WTC11 (cell line): ENCODE measurements at regions not wholly inside any gene's neighbourhood (a gene's known extent, or its start where the extent isn't known, plus 50 kb on each side); places are given as distances from the start of the nearest gene placed in this dataset.

ENCODE experiments used
- ATAC-seq: fragments of 200-7000 bp; cut with Tn5 transposase; 2 replicates; pipeline ENCODE4 v1.10.0; 2021; ENCODE audit warnings: mild to moderate bottlenecking, moderate library complexity
- CTCF ChIA-PET: fragments of 300-600 bp; sonication (Branson Sonifier 250); formaldehyde crosslinking; loops from one replicate; lab custom pipeline; 2021; ENCODE audit warnings: antibody characterized with exemption; lab: Charles Lee
- POLR2A ChIA-PET: fragments of 350-600 bp; sonication (Branson Sonifier 250); formaldehyde crosslinking; loops from one replicate; lab custom pipeline; 2021; ENCODE audit warnings: antibody characterized with exemption; lab: Charles Lee
- DNase-seq: peaks from one replicate; pipeline ENCODE4 v3.0.0; 2021; ENCODE audit warnings: low spot score
- H3K27ac Mint-ChIP-seq: 2 replicates; pipeline ENCODE4 v1.8.0; 2021; ENCODE audit warnings: mixed read lengths
- H3K27me3 Mint-ChIP-seq: 2 replicates; pipeline ENCODE4 v1.8.0; 2021; ENCODE audit warnings: low read depth, mild to moderate bottlenecking, moderate library complexity, mixed read lengths
- H3K36me3 Mint-ChIP-seq: 2 replicates; pipeline ENCODE4 v1.8.0; 2021; ENCODE audit warnings: mixed read lengths
- H3K4me1 Mint-ChIP-seq: 2 replicates; pipeline ENCODE4 v1.8.0; 2022; ENCODE audit warnings: mixed read lengths
- H3K4me3 Mint-ChIP-seq: 2 replicates; pipeline ENCODE4 v1.8.0; 2021; ENCODE audit warnings: mild to moderate bottlenecking, moderate library complexity, mixed read lengths
- H3K9me3 Mint-ChIP-seq: 2 replicates; pipeline ENCODE4 v1.8.0; 2021; ENCODE audit warnings: mixed read lengths
- AR ChIP-seq: fragments of 250-450 bp; sonication (Bioruptor Pico); IDR thresholded peaks from 2 replicates; pipeline ENCODE4 v1.9.0; 2021; ENCODE audit warnings: mild to moderate bottlenecking
- CREB1 ChIP-seq: sonication (generic); formaldehyde crosslinking; IDR thresholded peaks from 2 replicates; pipeline ENCODE4 v1.8.0; 2023; ENCODE audit warnings: mild to moderate bottlenecking, missing genetic modification reagents
- E2F5 ChIP-seq: sonication (generic); formaldehyde crosslinking; IDR thresholded peaks from 2 replicates; pipeline ENCODE4 v1.8.1; 2022; ENCODE audit warnings: mild to moderate bottlenecking, moderate library complexity, missing genetic modification reagents
- ELF4 ChIP-seq: sonication (generic); formaldehyde crosslinking; IDR thresholded peaks from 2 replicates; pipeline ENCODE4 v1.8.1; 2022; ENCODE audit warnings: low read depth, mild to moderate bottlenecking, moderate library complexity, missing genetic modification reagents
- EMX1 ChIP-seq: fragments of 250-450 bp; sonication (Bioruptor Pico); IDR thresholded peaks from 2 replicates; pipeline ENCODE4 v1.8.0; 2021; ENCODE audit warnings: mild to moderate bottlenecking
- ERG ChIP-seq: fragments of 250-450 bp; sonication (Bioruptor Pico); IDR thresholded peaks from 2 replicates; pipeline ENCODE4 v1.8.0; 2021; ENCODE audit warnings: mild to moderate bottlenecking
- ESRRA ChIP-seq: sonication (generic); formaldehyde crosslinking; IDR thresholded peaks from 2 replicates; pipeline ENCODE4 v1.8.1; 2022; ENCODE audit warnings: mild to moderate bottlenecking, missing genetic modification reagents, borderline replicate concordance
- NR3C1 ChIP-seq: sonication (generic); formaldehyde crosslinking; conservative IDR thresholded peaks from 2 replicates; pipeline ENCODE4 v1.8.1; 2023; ENCODE audit warnings: low read depth, mild to moderate bottlenecking, missing genetic modification reagents
- PRDM15 ChIP-seq: sonication (generic); formaldehyde crosslinking; IDR thresholded peaks from 2 replicates; pipeline ENCODE4 v1.8.0; 2022; ENCODE audit warnings: missing genetic modification reagents
- PRRX2 ChIP-seq: fragments of 250-450 bp; sonication (Bioruptor Pico); IDR thresholded peaks from 2 replicates; pipeline ENCODE4 v1.8.0; 2021; ENCODE audit warnings: mild to moderate bottlenecking
- RELA ChIP-seq: sonication (generic); formaldehyde crosslinking; IDR thresholded peaks from 2 replicates; pipeline ENCODE4 v1.8.1; 2022; ENCODE audit warnings: missing genetic modification reagents, mild to moderate bottlenecking, borderline replicate concordance
- USF1 ChIP-seq: sonication (generic); formaldehyde crosslinking; IDR thresholded peaks from 2 replicates; pipeline ENCODE4 v1.8.0; 2022; ENCODE audit warnings: mild to moderate bottlenecking, missing genetic modification reagents
- ZNF263 ChIP-seq: sonication (generic); formaldehyde crosslinking; IDR thresholded peaks from 2 replicates; pipeline ENCODE4 v1.8.1; 2022; ENCODE audit warnings: low read depth, mild to moderate bottlenecking, moderate library complexity, missing genetic modification reagents
- ZNF396 ChIP-seq: fragments of 250-450 bp; sonication (Bioruptor Pico); IDR thresholded peaks from 2 replicates; pipeline ENCODE4 v1.8.0; 2021; ENCODE audit warnings: mild to moderate bottlenecking, moderate library complexity, borderline replicate concordance
- ZNF425 ChIP-seq: fragments of 250-450 bp; sonication (Bioruptor Pico); conservative IDR thresholded peaks from 2 replicates; pipeline ENCODE4 v1.9.0; 2021; ENCODE audit warnings: mild to moderate bottlenecking
- ZNF671 ChIP-seq: fragments of 250-450 bp; sonication (Bioruptor Pico); IDR thresholded peaks from 2 replicates; pipeline ENCODE4 v1.8.0; 2021; ENCODE audit warnings: mild to moderate bottlenecking

GRCh38 chr17:55661256-55661758 is 61.4 kb downstream of the TMEM100 start (continued):
- TF ChIP-seq NR3C1 (no peak), USF1 (CRISPR knock-in tag) (no peak), ZNF671 (CRISPR knock-in tag) (no peak), RELA (CRISPR knock-in tag) (no peak), ERG (CRISPR knock-in tag) (no peak), PRDM15 (no peak)

- CTCF ChIA-PET = interaction anchor here (1.2 kb wide), 1 partner anchor 58 kb away, joined by 3 read pairs; no protein-coding TSS in a partner anchor
- TF ChIP-seq PRRX2 (CRISPR knock-in tag) (no peak), ESRRA (CRISPR knock-in tag) (no peak), ZNF425 (no peak)
- DNase-seq = no peak
- POLR2A ChIA-PET = no interaction called here
- Mint-ChIP-seq H3K9me3 (no peaks in the 10 kb centered on the region), H3K36me3 (no peaks in the 10 kb centered on the region), H3K27ac (no peak overlapping the region), H3K4me3 (no peak overlapping the region), H3K27me3 (no peaks in the 10 kb centered on the region), H3K4me1 (peaks cover 5% of the 10 kb centered on the region)
- no peak for ATAC-seq
Observed at GRCh38 chr17:55660178-55660886, 62.3 kb downstream of the TMEM100 start.

GRCh38 chr17:55659661-55660060 is 63.0 kb downstream of the TMEM100 start:
- Mint-ChIP-seq H3K36me3 (no peaks in the 10 kb centered on the region), H3K4me3 (no peak overlapping the region), H3K27ac (no peak overlapping the region), H3K4me1 (no peaks in the 10 kb centered on the region), H3K9me3 (no peaks in the 10 kb centered on the region), H3K27me3 (no peaks in the 10 kb centered on the region)
- no peak for ATAC-seq
- ChIA-PET POLR2A (no interaction called here), CTCF (interaction anchor here (1.2 kb wide), 1 partner anchor 58 kb away, joined by 3 read pairs; no protein-coding TSS in a partner anchor)
- no peak for DNase-seq
- TF ChIP-seq ZNF263 = no peak
- TF ChIP-seq ELF4 (CRISPR knock-in tag) = no peak
- no peak for TF ChIP-seq EMX1 (CRISPR knock-in tag)
- TF ChIP-seq PRRX2 (CRISPR knock-in tag) = no peak
- no peak for TF ChIP-seq AR (CRISPR knock-in tag)
- TF ChIP-seq CREB1 (CRISPR knock-in tag) = no peak
- no peak for TF ChIP-seq E2F5
- TF ChIP-seq ZNF396 (CRISPR knock-in tag) = no peak
